A549 (cell line): ENCODE measurements at regions not wholly inside any gene's neighbourhood (a gene's known extent, or its start where the extent isn't known, plus 50 kb on each side); places are given as distances from the start of the nearest gene placed in this dataset.

ENCODE experiments used
- ATAC-seq, 2 experiments: fragments of 200-7000 bp in 1 of 2; fragments of >200 bp in 1 of 2; cut with Nextera tagmentation in 1 of 2; cut with Tn5 transposase in 1 of 2; 3 replicates each; pipeline versions ENCODE4 v1.8.0 to v1.9.1; 2018 to 2020; ENCODE audit warnings: mild to moderate bottlenecking in 1 of 2, moderate library complexity in 1 of 2
- CTCF ChIA-PET: fragments of 300-600 bp; sonication (Branson Sonifier 250); formaldehyde crosslinking; extraction: SDS; loops from one replicate; lab custom pipeline; 2021; ENCODE audit warnings: antibody characterized with exemption, inconsistent platforms; lab: Yijun Ruan, JAX
- POLR2A ChIA-PET: fragments of 350-600 bp; formaldehyde crosslinking; extraction: SDS; loops from one replicate; lab custom pipeline; 2021; ENCODE audit warnings: antibody characterized with exemption, inconsistent platforms; lab: Yijun Ruan, JAX
- DNase-seq, 2 experiments: peaks; one replicate each; pipeline versions ENCODE4 v3.0.0 to v3.0.0-alpha.2; 2011 to 2016; ENCODE audit warnings: low read depth in 1 of 2, low spot score in 1 of 2
- FAIRE-seq: peaks from 2 replicates; lab custom pipeline; 2011; peaks lifted over from hg19 to GRCh38; lab: Jason Lieb, UNC
- H3K27ac ChIP-seq, 2 experiments: fragments of >200 bp; sonication (Bioruptor Twin); formaldehyde crosslinking; 3 replicates each; pipeline ENCODE4 v1.5.1; 2016 to 2017
- H3K4me1 ChIP-seq: fragments of >200 bp; sonication (Bioruptor Twin); formaldehyde crosslinking; 3 replicates; pipeline ENCODE4 v1.6.1; 2016
- H3K4me2 ChIP-seq: fragments of >200 bp; sonication (Bioruptor Twin); formaldehyde crosslinking; 3 replicates; pipeline ENCODE4 v1.6.1; 2016
- H3K4me3 ChIP-seq: fragments of >200 bp; sonication (Bioruptor Twin); formaldehyde crosslinking; 3 replicates; pipeline ENCODE4 v1.5.1; 2016
- H3K9me3 ChIP-seq: fragments of >200 bp; sonication (Bioruptor Twin); formaldehyde crosslinking; 3 replicates; pipeline ENCODE4 v1.6.1; 2016
- FOSB ChIP-seq: fragments of 250-450 bp; sonication (Bioruptor Pico); IDR thresholded peaks from 2 replicates; pipeline ENCODE4 v1.5.0; 2020; ENCODE audit warnings: mild to moderate bottlenecking, moderate library complexity
- FOSL2 ChIP-seq, 2 experiments: fragments of 450-650 bp in 1 of 2; fragments of >200 bp in 1 of 2; sonication (Bioruptor Twin) in 1 of 2; formaldehyde crosslinking; IDR thresholded peaks; 2 replicates each; pipeline versions ENCODE4 v1.5.0 to v1.6.1; 2016 to 2020; ENCODE audit warnings: mild to moderate bottlenecking in 1 of 2, moderate library complexity in 1 of 2
- FOXS1 ChIP-seq: fragments of 250-450 bp; sonication (Bioruptor Pico); IDR thresholded peaks from 2 replicates; pipeline ENCODE4 v1.5.0; 2020; ENCODE audit warnings: mild to moderate bottlenecking, moderate library complexity
- HES2 ChIP-seq: fragments of >200 bp; sonication (Bioruptor Twin); formaldehyde crosslinking; IDR thresholded peaks from 2 replicates; pipeline ENCODE4 v1.6.1; 2016
- HOXA7 ChIP-seq: fragments of 250-450 bp; sonication (Bioruptor Pico); IDR thresholded peaks from 2 replicates; pipeline ENCODE4 v1.5.0; 2020; ENCODE audit warnings: mild to moderate bottlenecking, moderate library complexity
- MAFK ChIP-seq: fragments of 450-650 bp; IDR thresholded peaks from 2 replicates; pipeline ENCODE4 v1.6.1; 2014; ENCODE audit not compliant: partially characterized antibody
- NPAS2 ChIP-seq: fragments of 250-450 bp; sonication (Bioruptor Pico); IDR thresholded peaks from 2 replicates; pipeline ENCODE4 v1.8.0; 2022; ENCODE audit warnings: mild to moderate bottlenecking, moderate library complexity, borderline replicate concordance
- NR3C1 ChIP-seq: fragments of >200 bp; sonication (Bioruptor Twin); formaldehyde crosslinking; IDR thresholded peaks from 3 replicates; pipeline ENCODE4 v1.6.1; 2017
- POLR2AphosphoS2 ChIP-seq: conservative IDR thresholded peaks from 2 replicates; pipeline ENCODE4 v1.6.1; 2012; ENCODE audit warnings: low read length, improper control_type of control experiment, inconsistent platforms
- RARB ChIP-seq: fragments of 250-450 bp; sonication (Bioruptor Pico); IDR thresholded peaks from 2 replicates; pipeline ENCODE4 v1.8.0; 2021; ENCODE audit warnings: mild to moderate bottlenecking, moderate library complexity
- RCOR1 ChIP-seq: fragments of 150-350 bp; IDR thresholded peaks from 2 replicates; pipeline ENCODE4 v1.6.1; 2014; ENCODE audit warnings: antibody characterized with exemption, low read length, low read depth
- REST ChIP-seq: fragments of 200-600 bp; sonication (generic); IDR thresholded peaks from 2 replicates; pipeline ENCODE4 v1.6.1; 2016; ENCODE audit warnings: antibody characterized with exemption, mild to moderate bottlenecking, moderate library complexity
- RFX5 ChIP-seq: fragments of 450-650 bp; IDR thresholded peaks from 2 replicates; pipeline ENCODE4 v1.7.1; 2014; ENCODE audit warnings: antibody characterized with exemption, mild to moderate bottlenecking, moderate library complexity
- TFCP2L1 ChIP-seq: fragments of 250-450 bp; sonication (Bioruptor Pico); IDR thresholded peaks from 2 replicates; pipeline ENCODE4 v1.5.0; 2021; ENCODE audit warnings: mild to moderate bottlenecking
- USF2 ChIP-seq: fragments of 450-650 bp; IDR thresholded peaks from 2 replicates; pipeline ENCODE4 v1.6.1; 2014; ENCODE audit warnings: antibody characterized with exemption
- ZC3H11A ChIP-seq: fragments of 450-650 bp; IDR thresholded peaks from 2 replicates; pipeline ENCODE4 v1.6.1; 2014; ENCODE audit warnings: antibody characterized with exemption, mild to moderate bottlenecking
- ZFP36 ChIP-seq: fragments of 450-650 bp; IDR thresholded peaks from 2 replicates; pipeline ENCODE4 v1.6.1; 2014; ENCODE audit warnings: borderline replicate concordance; ENCODE audit not compliant: partially characterized antibody
- ZSCAN20 ChIP-seq: fragments of 250-450 bp; sonication (Bioruptor Pico); IDR thresholded peaks from 2 replicates; pipeline ENCODE4 v1.8.0; 2022; ENCODE audit warnings: mild to moderate bottlenecking, moderate library complexity
- WGBS: methylation state at CpG from one replicate; pipeline ENCODE4 v1.1.6; 2017; ENCODE audit errors: missing lambda C conversion rate; 5-methylcytosine and 5-hydroxymethylcytosine counted together
- TF ChIP-seq, protein P1 (sequence below): fragments of >200 bp; sonication (Bioruptor Twin); formaldehyde crosslinking; IDR thresholded peaks from 3 replicates; pipeline ENCODE4 v1.5.1; 2016
- TF ChIP-seq, protein P2 (sequence below): IDR thresholded peaks from 2 replicates; pipeline ENCODE4 v1.6.1; 2012
- TF ChIP-seq, protein P3 (sequence below): fragments of >200 bp; sonication (Bioruptor Twin); formaldehyde crosslinking; IDR thresholded peaks from 3 replicates; pipeline ENCODE4 v1.6.1; 2016
- TF ChIP-seq, protein P4 (sequence below): fragments of 250-450 bp; sonication (Bioruptor Pico); IDR thresholded peaks from 2 replicates; pipeline ENCODE4 v1.5.0; 2020; ENCODE audit warnings: low read depth, mild to moderate bottlenecking, moderate library complexity

DNA sequence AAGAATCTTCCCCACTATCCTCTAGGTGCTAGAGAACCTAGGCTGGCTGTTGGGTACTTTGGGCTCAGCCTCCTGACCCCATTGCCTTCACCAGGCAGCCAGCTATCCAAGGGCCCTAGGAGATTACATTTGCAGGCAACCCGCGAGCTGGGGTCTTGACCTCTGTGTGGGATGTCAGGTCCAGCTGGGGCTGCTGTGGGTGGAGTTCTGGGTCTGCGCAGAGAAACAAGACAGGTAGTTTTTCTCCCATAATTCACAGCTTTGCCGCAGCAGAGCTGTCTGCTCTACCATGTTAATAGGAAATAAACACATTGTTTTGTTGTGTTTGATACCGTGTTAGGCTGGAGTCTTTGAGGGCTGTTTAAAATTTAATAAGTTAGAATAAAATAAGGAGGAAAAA, 142.8 kb upstream of the PLET1 start:
- H3K4me1 ChIP-seq = no peaks in the 10 kb centered on the region
- no peak overlapping the region for H3K4me2 ChIP-seq
- ATAC-seq (no peak), FAIRE-seq (no peak), DNase-seq (no peak)
- H3K9me3 ChIP-seq = no peaks in the 10 kb centered on the region
- CTCF ChIA-PET = no interaction called here
- no peak for TF ChIP-seq RARB (CRISPR knock-in tag)
- TF ChIP-seq FOSL2 (IDR thresholded peaks at IDR 0.05) = no peak
- no peak for TF ChIP-seq FOSL2 (CRISPR knock-in tag; IDR thresholded peaks at IDR 0.05)
- no peak for TF ChIP-seq HOXA7 (CRISPR knock-in tag)
- TF ChIP-seq RCOR1 = no peak
- TF ChIP-seq USF2 = no peak
- TF ChIP-seq POLR2AphosphoS2 = no peak
- TF ChIP-seq NPAS2 = no peak
- TF ChIP-seq, protein P1, sequence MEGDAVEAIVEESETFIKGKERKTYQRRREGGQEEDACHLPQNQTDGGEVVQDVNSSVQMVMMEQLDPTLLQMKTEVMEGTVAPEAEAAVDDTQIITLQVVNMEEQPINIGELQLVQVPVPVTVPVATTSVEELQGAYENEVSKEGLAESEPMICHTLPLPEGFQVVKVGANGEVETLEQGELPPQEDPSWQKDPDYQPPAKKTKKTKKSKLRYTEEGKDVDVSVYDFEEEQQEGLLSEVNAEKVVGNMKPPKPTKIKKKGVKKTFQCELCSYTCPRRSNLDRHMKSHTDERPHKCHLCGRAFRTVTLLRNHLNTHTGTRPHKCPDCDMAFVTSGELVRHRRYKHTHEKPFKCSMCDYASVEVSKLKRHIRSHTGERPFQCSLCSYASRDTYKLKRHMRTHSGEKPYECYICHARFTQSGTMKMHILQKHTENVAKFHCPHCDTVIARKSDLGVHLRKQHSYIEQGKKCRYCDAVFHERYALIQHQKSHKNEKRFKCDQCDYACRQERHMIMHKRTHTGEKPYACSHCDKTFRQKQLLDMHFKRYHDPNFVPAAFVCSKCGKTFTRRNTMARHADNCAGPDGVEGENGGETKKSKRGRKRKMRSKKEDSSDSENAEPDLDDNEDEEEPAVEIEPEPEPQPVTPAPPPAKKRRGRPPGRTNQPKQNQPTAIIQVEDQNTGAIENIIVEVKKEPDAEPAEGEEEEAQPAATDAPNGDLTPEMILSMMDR = no peak
- TF ChIP-seq, protein P2, sequence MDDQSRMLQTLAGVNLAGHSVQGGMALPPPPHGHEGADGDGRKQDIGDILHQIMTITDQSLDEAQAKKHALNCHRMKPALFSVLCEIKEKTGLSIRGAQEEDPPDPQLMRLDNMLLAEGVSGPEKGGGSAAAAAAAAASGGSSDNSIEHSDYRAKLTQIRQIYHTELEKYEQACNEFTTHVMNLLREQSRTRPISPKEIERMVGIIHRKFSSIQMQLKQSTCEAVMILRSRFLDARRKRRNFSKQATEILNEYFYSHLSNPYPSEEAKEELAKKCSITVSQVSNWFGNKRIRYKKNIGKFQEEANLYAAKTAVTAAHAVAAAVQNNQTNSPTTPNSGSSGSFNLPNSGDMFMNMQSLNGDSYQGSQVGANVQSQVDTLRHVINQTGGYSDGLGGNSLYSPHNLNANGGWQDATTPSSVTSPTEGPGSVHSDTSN = no peak
- TF ChIP-seq, protein P3, sequence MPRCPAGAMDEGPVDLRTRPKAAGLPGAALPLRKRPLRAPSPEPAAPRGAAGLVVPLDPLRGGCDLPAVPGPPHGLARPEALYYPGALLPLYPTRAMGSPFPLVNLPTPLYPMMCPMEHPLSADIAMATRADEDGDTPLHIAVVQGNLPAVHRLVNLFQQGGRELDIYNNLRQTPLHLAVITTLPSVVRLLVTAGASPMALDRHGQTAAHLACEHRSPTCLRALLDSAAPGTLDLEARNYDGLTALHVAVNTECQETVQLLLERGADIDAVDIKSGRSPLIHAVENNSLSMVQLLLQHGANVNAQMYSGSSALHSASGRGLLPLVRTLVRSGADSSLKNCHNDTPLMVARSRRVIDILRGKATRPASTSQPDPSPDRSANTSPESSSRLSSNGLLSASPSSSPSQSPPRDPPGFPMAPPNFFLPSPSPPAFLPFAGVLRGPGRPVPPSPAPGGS = no peak
- TF ChIP-seq FOXS1 (CRISPR knock-in tag) = no peak
- no peak for TF ChIP-seq FOSB (CRISPR knock-in tag)
- no peak for TF ChIP-seq REST
- no peak for TF ChIP-seq RFX5
- no peak for TF ChIP-seq TFCP2L1 (CRISPR knock-in tag)
- no peak for TF ChIP-seq NR3C1
- no peak for TF ChIP-seq ZSCAN20 (CRISPR knock-in tag)
- no peak overlapping the region for H3K4me3 ChIP-seq
- WGBS = 44% methylated on average over 5 of the region's 5 CpGs
- POLR2A ChIA-PET = no interaction called here
- no peak overlapping the region for H3K27ac ChIP-seq

- no peak for FAIRE-seq
- WGBS = 0% methylated on average over 1 of the region's 1 CpG
- TF ChIP-seq HOXA7 (CRISPR knock-in tag) (no peak), RFX5 (no peak), USF2 (no peak), ZFP36 (no peak), ZC3H11A (no peak), MAFK (no peak), REST (no peak), HES2 (no peak)
- TF ChIP-seq, protein P4, sequence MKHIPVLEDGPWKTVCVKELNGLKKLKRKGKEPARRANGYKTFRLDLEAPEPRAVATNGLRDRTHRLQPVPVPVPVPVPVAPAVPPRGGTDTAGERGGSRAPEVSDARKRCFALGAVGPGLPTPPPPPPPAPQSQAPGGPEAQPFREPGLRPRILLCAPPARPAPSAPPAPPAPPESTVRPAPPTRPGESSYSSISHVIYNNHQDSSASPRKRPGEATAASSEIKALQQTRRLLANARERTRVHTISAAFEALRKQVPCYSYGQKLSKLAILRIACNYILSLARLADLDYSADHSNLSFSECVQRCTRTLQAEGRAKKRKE = no peak
These were observed 143.5 kb upstream of the PLET1 start for GRCh38 chr11:112404112-112404511.

More at GRCh38 chr11:112404112-112404511, 143.5 kb upstream of the PLET1 start:
- no peak for DNase-seq
- ChIA-PET CTCF (no interaction called here), POLR2A (no interaction called here)
- Histone ChIP-seq H3K9me3 (no peaks in the 10 kb centered on the region), H3K27ac (no peak overlapping the region), H3K4me3 (no peak overlapping the region), H3K4me1 (no peaks in the 10 kb centered on the region), H3K4me2 (no peak overlapping the region)
- no peak for ATAC-seq
